ENCODE measurements at regions not wholly inside any gene's neighbourhood (a gene's known extent, or its start where the extent isn't known, plus 50 kb on each side); places are given as distances from the start of the nearest gene placed in this dataset.

DNA sequence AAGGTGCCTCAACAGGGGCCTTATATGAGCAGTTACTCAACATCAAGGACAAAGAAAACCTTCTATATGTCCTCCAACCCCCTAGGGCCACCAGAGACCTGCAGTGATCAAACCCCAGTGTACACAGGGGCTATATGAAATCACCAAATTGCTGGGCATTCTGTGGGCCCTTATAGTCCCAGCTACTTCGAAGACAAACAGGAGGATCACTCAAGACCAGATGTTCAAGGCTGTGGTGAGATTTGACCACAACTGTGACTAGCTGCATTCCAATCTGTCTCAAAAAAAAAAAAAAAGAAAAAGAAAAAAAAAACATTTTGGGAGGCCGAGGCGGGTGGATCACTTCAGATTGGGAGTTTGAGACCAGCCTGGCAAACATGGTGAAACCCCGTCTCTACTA, 51.0 kb upstream of the PRB2 start:
- no peak for DNase-seq

DNA sequence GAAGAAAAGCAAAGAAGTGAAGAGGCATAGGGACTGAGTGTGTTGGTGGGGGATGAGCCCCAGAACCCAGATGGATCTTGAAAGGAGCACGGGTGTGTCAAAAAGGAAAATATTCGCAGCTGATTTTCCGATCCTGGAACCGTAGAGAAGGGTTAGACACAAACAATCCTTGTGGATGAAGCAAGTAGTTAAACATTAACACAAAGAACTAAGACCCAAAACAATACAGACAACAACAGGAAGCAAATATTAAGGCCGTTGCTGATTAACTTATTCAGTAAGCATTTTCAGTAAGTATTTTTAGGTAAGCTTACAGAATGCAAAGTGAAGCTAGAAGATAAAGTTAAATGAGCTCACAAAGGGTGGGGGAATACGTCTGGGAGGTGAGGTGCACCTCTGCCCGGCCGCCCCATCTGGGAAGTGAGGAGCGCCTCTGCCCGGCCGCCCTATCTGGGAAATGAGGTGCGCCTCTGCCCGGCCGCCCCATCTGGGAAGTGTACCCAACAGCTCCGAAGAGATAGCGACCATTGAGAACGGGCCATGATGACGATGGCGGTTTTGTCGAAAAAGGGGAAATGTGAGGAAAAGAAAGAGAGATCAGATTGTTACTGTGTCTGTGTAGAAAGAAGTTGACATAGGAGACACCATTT, 62.8 kb upstream of the PRB2 start:
- no peak for DNase-seq

DNA sequence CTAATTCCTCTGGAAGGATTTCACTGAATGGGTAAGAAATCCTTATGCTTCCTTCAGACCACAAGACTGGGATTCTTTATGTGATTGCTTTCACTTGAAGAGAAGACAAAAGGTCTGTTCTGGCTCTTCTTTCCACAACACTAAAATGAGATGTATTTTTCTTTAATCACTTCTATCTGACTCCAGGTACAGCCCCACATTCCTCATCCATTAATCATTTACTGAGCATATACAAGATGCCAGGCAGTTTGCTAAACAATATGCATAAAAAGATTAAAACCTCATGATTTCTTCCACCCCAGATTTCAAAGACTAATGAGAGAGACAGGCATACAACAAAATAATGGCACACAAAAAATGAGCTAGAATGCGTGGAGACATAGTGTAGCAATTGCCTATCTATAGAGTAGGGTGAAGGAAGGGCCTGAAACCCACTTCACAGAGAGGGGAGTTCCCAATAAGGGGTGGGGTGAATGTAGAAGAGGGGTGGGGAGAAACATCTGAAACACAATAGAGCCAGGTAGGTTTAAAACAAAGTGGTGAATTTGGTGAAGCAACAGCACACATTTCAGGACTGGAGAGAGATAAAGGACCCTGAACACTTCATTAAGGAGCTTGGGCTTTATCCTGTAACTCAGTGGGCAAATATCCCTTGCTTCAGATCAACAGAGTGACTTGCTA, 65.1 kb upstream of the PRB2 start:
- no peak for DNase-seq

DNA sequence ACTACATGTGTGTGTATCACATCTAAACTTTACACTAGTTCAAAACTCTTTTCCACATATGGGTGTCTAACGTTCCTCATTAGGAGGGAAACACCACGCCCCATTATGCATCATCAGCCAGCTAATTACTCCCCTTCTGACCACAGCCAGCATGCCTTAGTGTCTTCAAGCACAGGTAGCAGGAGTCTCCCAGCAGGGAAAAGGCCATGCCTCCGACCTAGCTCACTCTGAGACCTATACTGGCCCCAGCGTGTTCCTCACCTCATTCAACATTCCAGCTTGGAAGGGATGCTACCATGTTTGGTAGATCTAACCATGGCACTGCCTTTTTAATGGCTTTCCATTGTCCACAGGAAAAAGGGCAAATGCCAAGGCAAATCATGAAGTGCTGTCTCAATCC, 66.1 kb upstream of the PRB2 start:
- no peak for DNase-seq

DNA sequence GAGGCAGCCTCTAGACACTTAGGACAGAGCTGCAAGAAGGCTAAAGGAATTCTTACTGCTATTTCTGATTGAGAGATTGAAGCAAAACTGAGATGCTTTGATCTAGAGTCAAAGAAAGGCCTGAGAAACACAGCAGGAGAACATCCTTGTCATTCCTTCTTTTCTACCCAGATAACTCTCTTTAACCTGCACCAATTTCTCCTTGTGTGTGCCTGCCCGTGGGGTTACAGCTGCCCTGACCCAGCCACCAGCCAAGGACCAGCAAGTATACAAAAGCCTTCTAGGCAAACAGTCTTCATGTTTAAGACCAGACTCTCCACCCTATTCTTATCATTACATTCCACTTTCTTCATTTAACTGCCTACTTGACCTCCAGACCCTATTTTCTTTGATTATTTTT, 81.7 kb upstream of the PRB2 start:
- DNase-seq, result no peak

DNA sequence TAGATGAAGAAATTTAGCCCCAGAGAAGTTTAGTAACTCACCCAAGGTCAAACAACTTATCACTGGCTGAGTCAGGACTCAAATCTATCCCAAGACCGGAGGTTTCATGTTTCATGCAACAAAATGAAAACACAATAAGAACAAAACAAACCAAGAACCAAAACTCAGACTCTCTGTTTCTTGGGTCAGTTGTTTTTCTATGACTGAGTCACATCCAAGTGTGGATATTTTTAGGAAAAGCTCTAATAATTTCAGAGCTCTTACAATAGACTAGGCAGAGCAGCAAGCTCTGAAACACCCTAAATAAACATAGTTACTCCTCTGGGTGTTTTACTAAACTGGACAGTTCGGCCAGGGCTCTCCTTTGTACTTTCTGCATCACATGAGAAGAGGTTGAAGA, 87.6 kb upstream of the PRB2 start:
- no peak for DNase-seq

DNA sequence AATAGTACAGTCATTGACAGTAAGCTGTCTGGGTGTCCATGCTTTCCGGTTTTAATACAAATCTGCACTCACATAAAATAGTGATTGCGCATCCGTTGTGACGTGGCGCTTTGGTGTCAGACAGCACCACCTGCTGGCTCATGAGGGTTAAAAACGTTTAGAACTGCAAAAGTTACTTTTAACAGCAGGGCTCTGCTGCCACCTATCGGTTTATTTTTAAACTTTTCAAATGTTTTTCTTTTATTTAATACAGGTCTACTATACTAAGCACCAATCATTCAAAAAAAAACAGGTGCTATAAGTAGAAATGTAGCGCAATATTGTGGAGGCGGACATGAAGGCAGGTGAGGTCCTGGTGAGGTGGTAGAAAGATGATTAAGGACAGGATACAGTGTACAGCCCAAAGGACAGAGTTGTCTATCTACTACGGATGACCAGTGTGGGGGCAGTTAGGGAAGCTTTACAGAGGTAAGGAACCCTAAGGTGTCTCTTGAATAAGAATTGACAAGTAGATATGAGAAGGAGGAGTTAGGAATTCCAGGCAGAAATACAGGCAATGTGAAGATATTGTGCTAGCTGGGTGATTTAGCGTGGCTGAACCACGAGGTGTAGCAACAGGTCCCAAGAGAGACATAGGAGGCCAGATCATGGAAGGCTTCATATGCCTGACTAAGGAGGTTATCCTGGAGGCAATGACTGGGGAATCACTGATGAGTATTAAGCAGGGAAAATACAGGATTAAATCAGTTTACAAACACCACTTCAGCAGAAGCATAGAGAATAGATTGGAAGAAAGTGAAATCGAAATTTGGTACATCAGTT, 91.5 kb upstream of the PRB2 start:
- peak; percentile 90 to 95 (median 92) for DNase-seq

DNA sequence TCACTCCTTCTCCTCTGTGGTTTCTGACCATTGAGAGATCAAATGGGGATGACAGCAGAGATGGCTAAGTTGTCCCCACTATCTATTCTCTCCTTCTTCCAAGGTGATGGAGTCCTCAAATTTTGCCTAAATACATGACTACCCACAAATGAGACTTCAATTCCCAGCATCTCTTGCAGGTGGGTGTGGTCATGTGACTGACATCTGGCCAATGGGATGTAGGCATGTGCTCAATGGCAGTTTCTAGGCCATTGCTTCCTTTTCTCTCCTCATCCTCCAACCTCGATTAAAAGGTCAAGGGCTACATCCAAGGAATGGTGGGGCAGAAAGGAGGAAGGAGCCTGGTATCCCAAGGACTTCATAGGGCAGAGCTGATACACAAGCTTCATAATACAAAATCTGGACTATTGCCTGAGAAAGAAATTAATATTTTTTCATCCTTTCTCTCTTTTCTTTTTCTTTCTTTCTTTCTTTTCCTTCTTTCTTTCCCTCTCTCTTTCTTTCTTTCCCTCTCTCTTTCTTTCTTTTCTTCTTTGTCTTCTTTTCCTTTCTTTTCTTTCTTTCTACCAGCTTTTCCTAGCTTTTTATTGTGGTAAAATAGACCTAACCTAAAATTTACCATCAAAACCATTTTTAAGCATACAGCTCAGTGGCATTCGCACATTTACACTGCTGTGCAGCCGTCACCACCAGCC, 100.9 kb upstream of the PRB2 start:
- DNase-seq, result no peak

DNA sequence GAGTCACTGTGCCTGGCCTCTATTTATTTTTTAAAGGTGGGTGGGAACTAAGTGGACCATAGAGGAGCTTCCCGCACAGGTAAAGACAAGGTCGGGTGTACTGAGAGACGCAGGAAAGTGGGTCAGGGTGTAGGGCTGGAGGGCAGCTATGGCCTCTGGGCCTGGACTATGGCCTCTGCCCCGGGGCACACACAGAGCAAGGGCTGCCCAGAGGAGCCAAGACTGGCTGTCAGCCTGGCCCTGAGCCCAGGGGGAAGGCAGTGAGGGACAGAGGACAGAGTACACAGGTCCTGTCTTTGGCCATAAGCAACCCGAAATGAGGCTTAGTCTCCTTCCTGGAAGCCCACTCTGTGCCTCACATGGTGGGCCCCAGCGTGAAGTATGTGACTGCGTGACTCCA, 102.1 kb upstream of the PRB2 start:
- no peak for DNase-seq

DNA sequence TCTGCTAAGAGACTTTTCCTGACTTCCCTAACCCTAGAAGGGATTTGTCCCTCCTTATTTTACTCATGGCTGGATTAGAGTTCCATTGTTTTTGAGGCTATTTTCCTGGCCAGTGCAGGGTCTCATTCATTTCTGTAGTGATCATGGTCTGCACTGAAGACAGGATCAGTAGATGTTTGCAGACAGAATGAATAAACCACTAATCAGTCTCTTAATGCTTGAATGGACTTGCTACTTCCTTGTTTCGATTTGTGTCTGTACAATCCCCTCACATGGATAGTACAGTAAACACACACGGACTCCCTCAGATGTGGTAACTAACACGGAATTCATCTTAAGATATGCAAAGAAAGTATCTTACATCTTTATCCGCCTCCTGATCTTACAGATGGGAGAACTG, 102.6 kb upstream of the PRB2 start:
- DNase-seq, result no peak

DNA sequence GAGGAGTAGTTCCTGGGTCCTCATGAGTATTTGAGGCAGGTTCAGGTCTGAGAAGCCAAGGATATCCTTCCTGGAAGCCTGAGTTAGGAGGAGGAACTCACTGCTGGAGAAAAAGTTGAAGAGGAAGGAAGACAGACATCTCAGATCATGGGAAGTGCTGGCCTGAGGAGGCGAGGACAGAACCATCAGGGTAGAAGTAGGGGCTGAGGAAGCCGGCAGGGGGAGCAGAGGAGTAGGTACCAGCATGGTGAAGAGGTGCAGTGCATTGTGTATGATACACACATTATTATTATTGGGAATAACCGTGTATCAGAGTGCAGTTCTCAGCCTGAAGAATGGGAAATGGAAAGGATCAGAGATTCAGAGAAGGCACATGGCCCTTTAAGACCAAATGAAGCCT, 103.2 kb upstream of the PRB2 start:
- peak in 2 of 4 experiments; percentile 13 to 23 for DNase-seq

DNA sequence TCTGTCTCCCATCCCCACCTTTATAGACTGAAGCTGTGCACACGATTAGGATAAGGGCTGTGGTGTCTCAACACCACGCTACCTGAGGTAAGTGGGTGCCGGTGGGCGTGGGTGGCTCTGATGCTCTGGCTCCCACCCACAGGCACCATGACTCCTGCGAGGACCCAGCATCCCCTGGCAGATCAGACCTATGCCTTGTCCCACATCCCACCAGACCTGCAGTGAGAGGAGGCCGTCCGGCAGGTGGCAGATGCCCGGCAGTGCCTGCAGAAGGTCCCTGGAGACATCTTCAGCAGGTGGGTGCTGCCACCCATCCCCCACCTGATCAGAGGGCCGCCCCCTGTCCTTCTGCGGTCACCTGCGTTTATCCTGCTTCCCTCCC, 104.4 kb upstream of the PRB2 start:
- no peak for DNase-seq

DNA sequence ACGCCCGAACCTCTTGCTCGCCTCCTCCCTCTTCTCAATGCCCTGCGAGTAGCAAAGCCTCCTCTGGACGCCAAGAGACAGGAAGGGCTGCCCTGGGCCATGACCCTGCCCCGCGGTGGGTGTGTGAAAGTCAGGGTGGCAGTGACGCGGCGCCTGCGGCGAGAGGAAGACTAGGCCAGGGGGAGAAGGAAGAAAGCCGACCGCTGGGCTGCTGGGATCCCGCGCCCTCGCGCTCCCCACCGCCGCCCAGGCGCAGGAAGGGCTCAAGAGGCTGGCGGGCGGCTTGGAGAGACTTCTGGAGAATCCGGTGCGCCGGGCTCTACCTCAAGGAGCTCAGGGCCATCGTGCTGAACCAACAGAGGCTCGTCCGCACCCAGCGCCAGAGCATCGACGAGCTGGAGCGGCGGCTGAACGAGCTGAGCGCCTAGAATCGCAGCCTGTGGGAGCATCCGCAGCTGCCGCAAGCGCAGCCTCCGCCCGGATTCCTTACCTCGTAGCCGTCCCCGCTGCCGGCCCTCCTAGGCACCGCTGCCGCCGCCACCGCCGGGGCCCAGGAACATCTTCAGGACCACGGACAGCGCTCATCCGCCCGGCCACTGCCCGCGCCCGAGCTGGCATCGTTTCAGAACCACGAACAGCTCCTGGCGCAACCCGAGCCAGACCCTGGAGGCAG, 105.0 kb upstream of the PRB2 start:
- peak; percentile 80 to 93 (median 88) for DNase-seq

DNA sequence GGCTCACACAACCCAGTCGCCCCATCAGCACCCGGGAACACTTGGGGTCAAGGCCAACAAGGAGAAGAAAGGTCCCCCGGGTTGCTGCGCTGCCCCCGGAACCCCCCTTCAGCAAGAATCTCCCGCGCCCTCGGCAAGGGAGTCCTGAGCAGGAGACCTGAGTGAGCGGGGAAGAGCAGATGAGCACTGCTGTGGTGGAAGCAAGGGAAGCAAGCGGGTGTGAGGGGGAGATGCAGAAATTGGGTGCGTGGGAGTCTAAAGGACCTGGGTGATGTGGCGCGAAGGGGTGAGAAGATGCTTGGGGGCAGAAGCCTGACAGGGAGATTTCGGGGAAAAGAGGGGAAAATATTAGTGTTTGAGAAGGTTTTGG, 105.5 kb upstream of the PRB2 start:
- DNase-seq, result no peak

DNA sequence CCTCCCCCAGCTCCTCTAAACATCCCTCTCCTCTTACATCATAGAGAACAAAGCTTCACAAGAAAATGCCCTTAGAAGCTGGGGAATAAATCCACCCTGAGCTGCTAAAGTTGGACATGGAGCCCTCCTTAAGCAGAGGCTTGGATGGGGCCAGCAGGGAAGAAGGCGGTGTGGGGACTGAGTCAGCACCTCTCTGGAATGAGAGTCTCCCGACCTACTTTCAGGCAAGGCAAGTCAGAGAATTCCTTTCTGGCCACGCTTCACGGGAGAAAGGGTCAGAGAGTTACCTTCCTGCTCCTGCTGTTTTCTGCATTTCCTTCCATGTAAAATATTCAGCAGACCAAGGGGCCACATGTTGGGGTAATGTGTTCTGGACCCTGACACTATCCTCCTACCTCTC, 113.3 kb upstream of the PRB2 start:
- DNase-seq, result no peak

DNA sequence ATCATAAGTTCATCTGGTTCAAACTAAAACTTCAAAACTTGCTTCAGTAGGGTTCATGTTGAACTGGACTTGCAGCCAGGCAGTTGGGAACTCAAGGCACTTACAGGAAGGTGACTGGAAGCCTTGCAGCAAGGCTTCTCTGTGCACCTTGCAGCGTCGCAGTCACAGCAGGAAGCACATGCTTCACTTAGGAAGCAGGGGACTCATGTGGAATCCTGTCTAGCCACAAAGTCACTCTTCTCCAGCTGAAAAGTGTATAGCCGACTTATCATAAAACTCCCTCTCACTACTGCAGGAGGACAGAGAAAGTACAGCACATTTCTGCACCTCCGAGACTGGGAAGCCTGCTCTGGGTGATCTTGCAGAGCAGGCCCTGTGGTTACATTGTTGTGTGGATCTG, 114.0 kb upstream of the PRB2 start:
- DNase-seq, result no peak

DNA sequence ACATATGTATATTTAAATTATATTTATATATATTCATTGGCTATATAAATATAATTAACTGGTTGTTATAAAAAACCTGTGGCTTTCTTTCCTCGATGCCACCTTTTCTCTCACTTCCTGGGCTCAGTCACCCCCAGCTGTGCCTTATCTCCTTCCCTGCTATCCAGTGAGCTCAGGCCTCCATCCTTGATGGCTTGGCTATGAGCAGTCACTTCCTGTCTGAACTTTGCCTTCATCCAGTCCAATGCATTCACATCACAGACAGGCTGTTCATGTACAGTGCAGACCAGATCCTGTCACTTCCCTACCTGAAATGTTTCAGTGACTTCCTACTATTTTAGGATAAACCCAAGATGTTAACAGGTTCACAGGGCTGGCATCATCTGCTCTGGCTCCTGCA, 115.3 kb upstream of the PRB2 start:
- DNase-seq, result no peak

DNA sequence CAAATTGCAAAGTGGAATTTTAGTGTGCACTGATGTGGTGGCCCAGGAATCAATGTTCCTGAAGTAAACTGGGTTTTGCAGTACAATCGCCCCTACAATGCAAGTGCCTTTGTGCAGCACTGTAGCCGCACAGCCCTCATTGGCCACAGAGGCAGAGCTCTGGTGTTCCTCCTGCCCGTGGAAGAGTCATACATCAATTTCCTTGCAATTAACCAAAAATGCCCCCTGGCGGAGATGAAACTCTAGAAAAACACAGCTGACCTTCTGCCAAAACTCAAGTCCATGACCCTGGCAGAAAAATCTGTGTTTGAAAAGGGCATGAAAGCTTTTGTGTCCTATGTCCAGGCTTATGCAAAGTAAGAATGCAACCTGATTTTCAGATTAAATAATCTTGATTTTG, 117.9 kb upstream of the PRB2 start:
- no peak for DNase-seq

DNA sequence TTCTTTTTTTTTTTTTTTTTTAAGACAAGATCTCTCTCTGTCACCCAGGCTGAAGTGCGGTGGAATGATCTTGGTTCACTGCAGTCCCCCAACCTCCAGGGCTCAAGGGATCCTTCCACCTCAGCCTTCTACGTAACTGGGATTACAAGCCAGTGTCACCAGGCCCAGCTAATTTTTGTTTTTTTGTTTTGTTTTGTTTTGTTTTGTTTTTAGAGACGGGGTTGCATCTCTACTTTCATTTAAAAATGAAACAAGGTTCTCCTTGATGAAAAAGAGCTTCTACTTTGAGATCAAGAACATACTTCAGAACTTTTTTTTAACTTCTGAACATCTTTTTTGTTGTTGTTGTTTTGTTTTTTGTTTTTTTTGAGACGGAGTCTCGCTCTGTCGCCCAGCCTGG, 121.7 kb upstream of the PRB2 start:
- no peak for DNase-seq

DNA sequence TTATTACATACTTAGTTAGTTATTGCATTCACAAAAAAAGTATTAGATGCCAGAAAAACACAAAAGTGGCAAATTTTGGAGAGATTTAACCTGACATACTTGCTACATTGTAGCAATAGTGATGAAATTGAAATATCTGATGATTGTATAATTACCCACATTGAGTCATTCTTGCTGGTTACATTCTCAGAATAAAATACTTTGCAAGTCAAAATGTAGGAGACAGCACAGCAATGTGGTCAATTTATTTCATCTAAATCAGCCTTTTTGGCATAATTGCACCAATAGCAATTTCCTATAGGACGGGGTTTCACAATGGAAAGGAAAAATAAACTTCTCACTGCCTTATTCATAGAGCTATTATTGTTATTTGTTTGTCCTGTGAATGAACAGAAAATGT, 125.0 kb upstream of the ETV6 start:
- peak in 2 of 4 experiments; percentile 6 to 35 for DNase-seq

DNA sequence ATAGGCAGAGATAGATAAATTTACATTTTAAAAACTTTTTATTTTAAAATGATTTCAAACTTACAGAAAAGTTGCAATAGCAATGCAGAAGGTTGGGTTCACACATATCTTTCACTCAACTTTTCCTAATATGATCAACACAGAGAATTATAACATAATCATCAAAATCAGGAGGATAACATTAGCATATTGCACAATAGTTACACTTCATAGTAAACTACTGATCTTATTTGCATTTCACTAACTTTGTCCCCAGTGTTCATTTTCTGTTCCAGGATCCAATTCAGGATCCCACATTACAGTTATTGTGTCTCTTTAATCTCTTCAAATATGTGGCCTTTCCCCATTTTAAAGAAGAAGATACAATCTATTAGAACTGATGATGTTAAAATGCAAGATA, 115.4 kb upstream of the ETV6 start:
- DNase-seq, result no peak

DNA sequence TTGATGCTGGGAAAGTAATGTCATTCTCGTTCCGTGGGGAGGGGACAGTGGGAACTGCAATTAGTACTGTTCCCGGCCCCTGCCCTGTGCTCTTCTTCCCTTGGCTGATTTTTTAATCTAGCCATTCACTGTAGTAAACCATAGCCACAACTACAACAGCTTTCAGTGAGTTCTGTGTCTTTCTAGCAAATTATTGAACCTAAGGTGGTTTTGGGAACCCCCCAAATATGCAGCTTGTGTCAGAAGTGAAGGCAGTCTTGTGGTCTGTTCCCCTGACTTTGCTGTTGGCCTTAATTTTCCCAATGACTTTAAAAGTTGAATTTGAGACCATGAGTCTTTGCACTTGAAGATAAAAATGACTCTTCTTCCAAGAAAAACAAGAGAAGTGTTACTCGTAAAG, 114.3 kb upstream of the ETV6 start:
- no peak for DNase-seq

DNA sequence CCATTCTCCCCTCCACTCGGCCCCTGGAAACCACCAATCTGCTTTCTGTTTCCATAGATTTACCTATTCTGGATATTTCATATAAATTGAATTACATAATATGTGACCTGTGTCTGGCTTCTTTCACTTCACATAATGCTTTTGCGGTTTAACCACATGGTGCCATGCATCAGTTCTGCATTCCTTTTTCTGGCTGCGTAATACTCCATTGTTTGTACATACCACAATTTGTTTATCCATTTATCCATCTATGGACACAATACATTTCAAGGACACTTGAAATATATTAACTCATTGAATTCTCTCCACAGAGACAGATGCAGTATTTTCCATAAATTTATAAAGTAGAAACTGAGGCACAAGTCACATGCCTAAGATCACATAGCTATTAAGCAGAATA, 110.3 kb upstream of the ETV6 start:
- DNase-seq, result no peak

All from suppressor macrophage (primary cell).